SW 1271 (cell line): ENCODE measurements at regions not wholly inside any gene's neighbourhood (a gene's known extent, or its start where the extent isn't known, plus 50 kb on each side); places are given as distances from the start of the nearest gene placed in this dataset.

Experiments
- DNase-seq, 2 experiments: peaks; one replicate each; lab custom pipeline; 2025; lab: John Stamatoyannopoulos, UW

DNA sequence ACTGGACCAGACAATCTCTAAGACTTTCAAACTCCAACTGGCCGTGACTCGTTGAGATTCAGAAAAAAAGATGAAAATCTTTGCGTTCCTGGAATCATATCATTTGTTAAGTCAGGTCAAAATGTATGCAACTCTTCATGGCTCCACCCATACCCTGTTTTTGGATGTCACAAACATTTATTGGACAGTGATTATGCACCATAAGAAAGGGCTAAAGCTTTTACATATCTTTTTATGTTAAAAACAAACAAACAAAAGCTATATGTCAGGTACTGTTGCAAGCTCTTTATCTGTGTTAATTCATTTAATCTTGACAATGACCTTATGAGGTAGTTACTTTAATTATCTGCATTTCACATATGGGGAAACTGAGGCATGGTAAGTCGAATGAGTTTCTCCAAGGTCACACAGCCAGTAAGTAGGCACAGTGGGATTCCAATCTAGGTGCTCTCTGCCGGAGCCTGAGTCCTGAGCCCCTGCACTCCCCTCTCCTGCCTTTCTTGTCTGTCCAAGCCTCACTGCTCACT, 145.7 kb upstream of the MYCN start:
- DNase-seq: no peak

- DNase-seq: no peak
Observed at GRCh38 chr2:15795426-15795825, 144.9 kb upstream of the MYCN start.

- DNase-seq: no peak
Observed at GRCh38 chr2:15796167-15796942, 144.0 kb upstream of the MYCN start.

DNA sequence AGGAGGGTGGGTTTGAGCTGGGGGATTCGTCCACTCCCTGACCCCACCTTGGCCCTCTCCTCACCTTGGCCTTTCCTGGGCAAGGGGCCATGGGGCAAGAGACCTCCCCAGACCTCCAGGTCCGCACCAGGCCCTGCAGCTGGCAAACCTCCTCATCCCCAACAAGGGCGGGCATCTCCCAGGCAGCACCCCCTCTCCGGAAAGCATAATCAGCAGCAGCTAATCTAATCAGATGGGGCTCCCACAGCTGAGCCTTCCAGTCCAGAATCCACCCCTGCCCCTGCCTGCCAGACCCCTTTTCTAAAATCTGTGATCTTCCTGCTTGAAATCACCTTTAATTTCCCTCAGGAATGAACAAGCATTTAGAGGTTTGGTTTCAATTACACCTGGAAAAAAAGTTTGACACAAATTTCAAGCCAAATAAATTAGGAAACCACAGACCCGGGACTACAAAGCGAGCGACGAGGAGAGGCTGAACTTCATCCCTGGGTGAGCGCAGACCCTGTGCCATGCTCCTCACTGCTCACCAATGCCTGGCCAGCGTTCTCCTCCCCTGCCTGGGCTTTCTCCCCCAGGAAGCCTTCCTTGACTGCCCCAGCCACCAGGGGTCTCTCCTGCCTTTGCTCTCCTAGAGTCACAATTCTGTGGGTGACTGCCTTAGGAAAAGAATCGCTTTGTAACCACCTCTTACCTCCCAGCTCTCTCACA, 143.0 kb upstream of the MYCN start:
- no peak for DNase-seq

DNA sequence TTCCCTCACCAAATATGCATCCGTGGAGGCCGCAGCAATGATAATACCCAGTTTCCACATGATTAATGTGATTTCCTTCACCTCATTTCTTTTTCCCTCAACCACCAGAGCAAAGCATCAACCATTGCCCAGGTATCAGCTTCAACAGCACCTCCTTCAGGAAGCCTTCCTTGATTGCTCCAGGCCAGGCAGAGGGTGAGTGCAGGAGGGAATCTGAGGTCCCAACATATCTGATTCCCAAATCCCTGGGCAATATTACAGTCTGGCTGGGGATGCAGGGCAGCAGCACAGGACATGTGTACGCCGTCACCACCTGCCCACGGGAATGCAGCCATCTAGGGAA, 142.4 kb upstream of the MYCN start:
- no peak for DNase-seq

DNA sequence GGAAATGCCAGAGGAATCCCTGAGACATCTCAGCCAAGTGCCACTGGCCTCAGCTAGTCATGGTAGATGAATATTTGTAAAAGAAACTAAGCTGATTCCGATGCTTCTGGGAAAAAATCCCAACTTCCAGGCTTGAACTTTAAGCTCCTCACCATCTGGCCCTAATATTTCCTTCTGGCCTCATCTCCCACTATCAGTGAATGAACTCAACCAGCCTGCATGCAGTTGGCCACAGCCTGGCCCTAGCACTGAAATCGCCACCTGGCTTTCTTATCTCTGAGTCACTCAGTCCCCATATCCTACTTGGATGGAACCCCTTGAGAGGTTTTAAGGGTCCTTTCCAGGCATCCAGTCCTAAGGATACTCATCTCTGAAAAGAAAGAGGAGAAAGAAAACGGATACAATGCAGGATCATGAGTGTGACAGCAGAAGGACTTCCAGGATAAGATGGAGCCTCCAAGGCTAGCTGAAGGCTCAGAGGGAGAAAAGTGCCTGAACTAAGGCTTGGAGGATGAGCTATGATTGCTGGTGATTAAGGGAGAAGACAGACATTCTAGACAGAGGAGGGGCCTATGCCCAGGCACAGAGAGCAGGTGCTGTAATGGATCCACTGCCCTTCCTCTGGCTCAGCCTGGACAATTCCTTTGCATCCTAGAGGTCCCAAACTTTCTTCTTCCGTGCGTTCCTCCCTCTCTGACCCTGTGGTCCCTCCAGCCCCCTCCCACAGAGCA, 141.5 kb upstream of the MYCN start:
- DNase-seq: no peak

GRCh38 chr2:15799432-15799827, 140.9 kb upstream of the MYCN start:
- DNase-seq: no peak

GRCh38 chr2:15800495-15801329, 139.6 kb upstream of the MYCN start:
- no peak for DNase-seq

GRCh38 chr2:15801439-15801838, 138.9 kb upstream of the MYCN start:
- DNase-seq: no peak

GRCh38 chr2:15801904-15802303, 138.4 kb upstream of the MYCN start:
- no peak for DNase-seq

GRCh38 chr2:15802657-15803542, 137.4 kb upstream of the MYCN start:
- DNase-seq: no peak

GRCh38 chr2:15803543-15804245, 136.7 kb upstream of the MYCN start:
- no peak for DNase-seq

DNA sequence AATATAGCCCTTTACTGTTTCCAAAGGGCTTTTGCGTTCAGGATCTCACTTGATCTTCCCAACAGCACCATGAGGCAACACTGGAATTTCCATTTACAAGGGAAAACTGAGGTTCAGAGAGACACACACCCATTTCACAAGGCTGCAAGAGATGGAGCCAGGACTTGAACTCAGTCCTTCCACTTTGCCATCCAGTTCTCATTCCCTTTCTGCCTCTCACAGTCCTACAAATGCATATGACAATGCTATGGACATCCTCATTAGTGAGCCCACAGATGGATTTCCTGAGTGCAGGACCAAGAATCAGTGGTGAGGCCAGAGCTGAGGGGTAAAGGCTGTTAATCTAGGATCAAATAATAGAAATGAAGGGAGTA, 136.1 kb upstream of the MYCN start:
- DNase-seq: no peak

DNA sequence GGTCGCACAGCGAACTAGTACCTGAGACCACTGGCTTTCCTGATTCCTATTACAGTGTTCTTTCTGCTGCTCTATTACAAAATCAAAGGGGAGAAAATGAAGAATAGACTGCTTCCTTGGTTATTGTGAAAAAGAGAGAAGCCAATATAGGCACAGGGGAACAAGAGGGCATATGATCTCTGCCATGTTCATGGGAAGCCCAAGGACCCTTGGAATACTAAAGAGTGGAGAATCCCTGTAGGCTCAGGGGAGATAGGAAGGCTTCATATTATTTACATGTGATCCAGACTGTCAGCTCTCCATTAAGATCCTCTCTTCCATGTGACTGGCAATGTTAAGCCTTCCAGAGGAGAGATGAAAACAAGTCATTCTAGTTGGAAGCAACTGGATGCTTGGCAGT, 135.7 kb upstream of the MYCN start:
- no peak for DNase-seq

GRCh38 chr2:15805206-15805605, 135.1 kb upstream of the MYCN start:
- DNase-seq: no peak

GRCh38 chr2:15805772-15806171, 134.6 kb upstream of the MYCN start:
- no peak for DNase-seq

DNA sequence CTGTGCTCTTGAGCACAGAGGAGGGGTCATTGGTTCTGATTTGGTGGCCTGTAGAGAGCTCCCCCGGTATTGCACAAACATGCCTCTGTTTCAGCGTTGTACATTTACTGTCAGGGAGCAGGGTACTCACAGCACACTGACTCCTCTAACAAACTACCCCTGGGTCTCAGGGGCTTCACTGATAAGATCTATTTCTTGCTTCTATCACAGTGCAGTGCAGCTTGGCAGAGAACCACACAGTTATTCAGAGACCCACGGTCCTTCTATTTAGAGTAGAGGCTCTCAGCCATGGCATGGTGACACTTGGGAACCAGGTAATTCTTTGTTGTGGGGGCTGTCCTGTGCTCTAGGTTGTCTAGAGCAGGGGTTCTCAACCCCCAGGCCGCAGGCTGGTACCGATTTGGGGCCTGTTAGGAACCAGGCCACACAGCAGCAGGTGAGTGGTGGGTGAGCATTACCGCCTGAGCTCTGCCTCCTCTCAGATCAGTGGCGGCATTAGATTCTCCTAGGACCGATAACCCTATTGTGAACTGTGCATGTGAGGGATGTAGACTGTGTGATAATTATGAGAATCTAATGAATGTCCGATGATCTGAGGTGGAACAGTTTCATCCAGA, 133.4 kb upstream of the MYCN start:
- DNase-seq: no peak

DNA sequence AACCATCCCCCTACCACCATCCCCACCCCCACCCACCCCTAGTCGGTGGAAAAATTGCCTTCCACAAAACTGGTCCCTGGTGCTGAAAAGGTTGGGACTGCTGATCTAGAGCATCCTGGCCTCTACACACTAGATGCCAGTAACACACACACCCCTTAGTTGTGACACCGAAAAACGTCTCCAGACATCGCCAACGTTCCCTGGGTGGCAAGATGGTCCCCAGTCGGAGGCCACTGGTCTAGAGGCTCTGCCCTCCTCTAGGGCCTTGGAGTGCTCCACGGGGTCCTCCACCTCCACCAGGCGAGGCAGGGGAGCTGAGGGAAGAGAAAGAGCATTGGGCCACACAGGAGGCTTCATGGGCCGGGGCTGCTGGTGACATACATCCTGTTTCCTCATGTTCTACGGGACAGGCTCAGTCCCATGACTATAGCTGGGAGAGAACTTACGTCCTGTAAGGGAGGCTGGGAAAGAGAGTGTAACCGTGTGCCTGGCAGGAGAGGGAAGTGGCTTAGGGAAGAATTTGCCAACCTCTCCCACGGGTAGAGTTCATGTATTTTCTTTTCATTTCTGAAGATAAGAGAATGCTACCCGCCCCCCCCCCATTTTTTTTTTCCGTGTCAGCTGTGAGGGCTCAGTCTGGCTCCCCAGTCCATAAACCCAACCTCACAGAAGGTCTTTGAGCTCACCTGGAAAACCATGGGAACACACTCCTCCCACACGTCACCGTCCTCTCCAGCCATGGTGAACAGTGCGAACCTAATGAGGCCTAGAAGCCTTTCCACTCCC, 132.7 kb upstream of the MYCN start:
- DNase-seq: no peak
